ENCODE measurements at regions not wholly inside any gene's neighbourhood (a gene's known extent, or its start where the extent isn't known, plus 50 kb on each side); places are given as distances from the start of the nearest gene placed in this dataset.

DNA sequence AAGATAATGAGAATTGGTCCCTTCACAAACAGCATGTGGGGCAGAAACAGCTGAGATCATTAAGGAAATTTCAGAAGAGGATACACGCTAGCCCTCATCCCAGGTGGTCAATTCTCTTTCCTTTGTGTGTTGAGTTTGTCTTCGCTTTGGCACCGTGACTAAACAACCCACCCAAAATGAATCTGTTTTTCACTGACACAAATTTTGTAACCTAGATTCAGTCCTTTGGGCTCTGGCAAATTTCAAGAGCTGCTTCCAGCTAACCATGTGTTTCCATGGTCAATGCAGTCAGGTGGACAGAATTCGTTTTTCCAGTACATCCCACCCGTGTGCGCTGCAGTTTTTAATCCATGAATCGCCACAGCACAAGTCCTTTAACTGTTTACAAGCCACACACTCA, 435.4 kb downstream of the WDR72 start:
- H3K27ac Mint-ChIP-seq (ENCODE audit: unreplicated experiment), result no peak overlapping the region
- TF ChIP-seq, protein P1, sequence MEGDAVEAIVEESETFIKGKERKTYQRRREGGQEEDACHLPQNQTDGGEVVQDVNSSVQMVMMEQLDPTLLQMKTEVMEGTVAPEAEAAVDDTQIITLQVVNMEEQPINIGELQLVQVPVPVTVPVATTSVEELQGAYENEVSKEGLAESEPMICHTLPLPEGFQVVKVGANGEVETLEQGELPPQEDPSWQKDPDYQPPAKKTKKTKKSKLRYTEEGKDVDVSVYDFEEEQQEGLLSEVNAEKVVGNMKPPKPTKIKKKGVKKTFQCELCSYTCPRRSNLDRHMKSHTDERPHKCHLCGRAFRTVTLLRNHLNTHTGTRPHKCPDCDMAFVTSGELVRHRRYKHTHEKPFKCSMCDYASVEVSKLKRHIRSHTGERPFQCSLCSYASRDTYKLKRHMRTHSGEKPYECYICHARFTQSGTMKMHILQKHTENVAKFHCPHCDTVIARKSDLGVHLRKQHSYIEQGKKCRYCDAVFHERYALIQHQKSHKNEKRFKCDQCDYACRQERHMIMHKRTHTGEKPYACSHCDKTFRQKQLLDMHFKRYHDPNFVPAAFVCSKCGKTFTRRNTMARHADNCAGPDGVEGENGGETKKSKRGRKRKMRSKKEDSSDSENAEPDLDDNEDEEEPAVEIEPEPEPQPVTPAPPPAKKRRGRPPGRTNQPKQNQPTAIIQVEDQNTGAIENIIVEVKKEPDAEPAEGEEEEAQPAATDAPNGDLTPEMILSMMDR (IDR thresholded peaks at IDR 0.05), result no peak
- no peaks in the 10 kb centered on the region for H3K27me3 Mint-ChIP-seq (ENCODE audit: low read depth)
- DNase-seq (ENCODE audit: low spot score), result no peak
- no peaks in the 10 kb centered on the region for H3K4me1 Mint-ChIP-seq (ENCODE audit: low read depth)
- H3K4me3 Mint-ChIP-seq (ENCODE audit: unreplicated experiment), result no peak overlapping the region
- H3K36me3 Mint-ChIP-seq (ENCODE audit: low read depth), result no peaks in the 10 kb centered on the region
- no peaks in the 10 kb centered on the region for H3K9me3 Mint-ChIP-seq (ENCODE audit: low read depth)

DNA sequence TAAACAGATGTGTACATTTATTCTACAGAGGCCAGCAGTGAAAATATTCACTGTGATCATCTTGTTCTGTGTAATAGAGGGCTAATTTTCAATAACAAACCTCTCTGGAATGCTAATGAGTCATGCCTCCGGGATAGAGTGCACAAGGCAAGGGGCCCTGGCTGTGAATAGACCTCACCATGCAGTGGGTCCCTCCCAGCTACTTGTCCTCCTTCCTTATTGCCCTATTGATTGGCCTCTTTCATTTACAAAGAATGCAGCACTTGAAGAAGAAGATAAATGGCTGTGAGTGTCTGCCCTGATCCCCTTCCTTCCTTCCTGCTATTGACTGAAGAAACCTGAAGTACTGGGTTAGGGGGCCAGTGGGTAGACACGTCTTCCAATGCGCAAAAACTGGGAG, 436.3 kb downstream of the WDR72 start:
- H3K27ac Mint-ChIP-seq (ENCODE audit: unreplicated experiment), result no peak overlapping the region
- H3K27me3 Mint-ChIP-seq (ENCODE audit: low read depth), result no peaks in the 10 kb centered on the region
- TF ChIP-seq, protein P1 (IDR thresholded peaks at IDR 0.05), result no peak

DNA sequence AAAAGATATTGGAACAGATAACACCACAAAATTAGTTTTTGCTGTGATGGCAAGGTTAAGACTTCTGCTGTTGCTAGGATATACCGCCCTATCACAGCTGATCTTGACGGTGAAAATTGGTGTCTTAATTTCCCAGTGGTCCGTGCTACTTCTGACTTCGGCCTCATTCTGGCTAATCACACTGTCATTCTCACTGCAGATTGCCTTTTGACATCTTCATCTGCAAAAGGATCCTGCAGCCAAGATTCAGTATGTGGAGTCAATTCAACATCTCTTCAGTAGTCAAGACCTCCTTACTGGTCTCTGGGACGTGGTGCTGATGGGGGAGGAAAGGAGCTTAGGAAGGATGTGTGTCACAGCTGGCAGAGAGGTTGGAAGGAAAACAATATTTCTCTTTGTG, 438.6 kb downstream of the WDR72 start:
- TF ChIP-seq, protein P1 (IDR thresholded peaks at IDR 0.05), result no peak
- Mint-ChIP-seq H3K4me1 (ENCODE audit: low read depth) (no peaks in the 10 kb centered on the region), H3K4me3 (ENCODE audit: unreplicated experiment) (no peak overlapping the region), H3K9me3 (ENCODE audit: low read depth) (no peaks in the 10 kb centered on the region), H3K36me3 (ENCODE audit: low read depth) (no peaks in the 10 kb centered on the region), H3K27me3 (ENCODE audit: low read depth) (no peaks in the 10 kb centered on the region), H3K27ac (ENCODE audit: unreplicated experiment) (no peak overlapping the region)
- DNase-seq (ENCODE audit: low spot score), result no peak

More for the DNA sequence above, 436.3 kb downstream of the WDR72 start:
- H3K4me1 Mint-ChIP-seq (ENCODE audit: low read depth), result no peaks in the 10 kb centered on the region
- no peak for DNase-seq (ENCODE audit: low spot score)
- H3K36me3 Mint-ChIP-seq (ENCODE audit: low read depth), result no peaks in the 10 kb centered on the region
- no peak overlapping the region for H3K4me3 Mint-ChIP-seq (ENCODE audit: unreplicated experiment)
- H3K9me3 Mint-ChIP-seq (ENCODE audit: low read depth), result no peaks in the 10 kb centered on the region

DNA sequence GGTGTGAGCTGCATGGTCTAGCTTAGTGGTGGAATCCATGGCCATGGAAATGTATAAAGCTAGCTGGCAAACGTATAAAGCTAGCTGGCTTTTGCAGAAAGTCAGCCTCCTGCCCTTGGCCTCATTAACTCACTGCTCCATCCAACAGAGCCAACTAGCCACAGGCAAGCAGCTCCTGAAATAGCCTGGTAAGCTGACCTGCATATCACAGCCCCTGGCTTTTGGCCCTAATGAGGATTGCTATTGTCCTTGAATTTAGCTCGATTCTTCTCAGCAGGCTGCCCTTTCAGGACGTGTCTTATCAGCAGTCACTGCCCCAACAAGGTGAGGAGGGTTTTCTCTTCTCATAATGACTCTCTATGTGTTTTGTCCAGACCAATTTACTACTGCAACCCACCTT, 446.8 kb downstream of the WDR72 start:
- H3K9me3 Mint-ChIP-seq (ENCODE audit: low read depth), result no peaks in the 10 kb centered on the region
- H3K27ac Mint-ChIP-seq (ENCODE audit: unreplicated experiment), result no peak overlapping the region
- TF ChIP-seq, protein P1 (IDR thresholded peaks at IDR 0.05), result no peak
- no peaks in the 10 kb centered on the region for H3K36me3 Mint-ChIP-seq (ENCODE audit: low read depth)
- no peaks in the 10 kb centered on the region for H3K27me3 Mint-ChIP-seq (ENCODE audit: low read depth)
- no peaks in the 10 kb centered on the region for H3K4me1 Mint-ChIP-seq (ENCODE audit: low read depth)
- H3K4me3 Mint-ChIP-seq (ENCODE audit: unreplicated experiment), result no peak overlapping the region
- DNase-seq (ENCODE audit: low spot score), result no peak

DNA sequence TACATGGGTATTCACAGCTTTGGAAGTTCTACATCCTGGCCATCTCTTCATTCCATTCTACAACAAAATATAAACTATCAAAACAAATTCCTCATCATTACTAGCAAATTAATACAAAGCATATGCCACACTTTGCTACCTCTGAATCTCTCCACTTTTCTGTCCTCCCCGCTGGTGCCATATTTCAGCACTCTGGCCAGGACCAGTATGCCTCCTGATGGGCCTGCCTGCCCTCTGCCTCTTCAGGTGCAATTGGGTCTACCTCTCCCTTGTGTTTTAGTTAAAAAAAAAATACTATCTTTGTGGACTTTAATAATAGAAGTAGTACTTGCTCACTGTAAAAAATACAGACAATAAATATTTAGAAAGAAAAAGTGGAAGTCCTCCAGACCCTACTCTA, 448.8 kb downstream of the WDR72 start:
- Mint-ChIP-seq H3K9me3 (ENCODE audit: low read depth) (no peaks in the 10 kb centered on the region), H3K36me3 (ENCODE audit: low read depth) (no peaks in the 10 kb centered on the region), H3K4me3 (ENCODE audit: unreplicated experiment) (no peak overlapping the region), H3K27me3 (ENCODE audit: low read depth) (no peaks in the 10 kb centered on the region), H3K27ac (ENCODE audit: unreplicated experiment) (no peak overlapping the region), H3K4me1 (ENCODE audit: low read depth) (no peaks in the 10 kb centered on the region)
- TF ChIP-seq, protein P1 (IDR thresholded peaks at IDR 0.05), result no peak
- no peak for DNase-seq (ENCODE audit: low spot score)
